ENCODE measurements at regions not wholly inside any gene's neighbourhood (a gene's known extent, or its start where the extent isn't known, plus 50 kb on each side); places are given as distances from the start of the nearest gene placed in this dataset.

DNA sequence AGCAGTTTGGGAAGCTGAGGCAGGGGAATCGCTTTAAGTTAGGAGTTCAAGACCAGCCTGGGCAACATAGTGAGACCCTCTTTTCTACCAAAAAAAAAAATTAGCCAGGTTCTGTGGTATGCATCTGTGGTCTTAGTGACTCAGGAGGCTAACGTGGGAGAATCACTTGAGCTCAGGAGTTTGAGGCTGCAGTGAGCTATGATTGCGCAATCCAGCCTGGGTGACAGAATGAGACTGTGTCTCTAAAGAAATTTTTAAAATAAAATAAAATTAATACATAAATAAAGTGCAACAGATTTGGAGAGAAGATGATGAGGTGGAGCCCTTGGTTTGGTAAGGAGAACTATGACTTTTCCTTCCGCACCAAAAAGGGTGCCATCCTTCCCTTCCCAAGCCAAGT is 436.9 kb downstream of the NLGN4X start:
- Histone ChIP-seq H3K79me2 (ENCODE audit: control insufficient read depth, insufficient read depth, low read length) (no peaks in the 10 kb centered on the region), H3K4me3 (replicated peaks in 1 of 3; ENCODE audit: insufficient read depth in 1 of 3, low read depth in 1 of 3, low read length in 3 of 3) (no peak overlapping the region), H3K4me2 (ENCODE audit: insufficient read depth, low read length) (no peak overlapping the region), H3K9me3 (replicated peaks; ENCODE audit: control insufficient read depth, insufficient read depth, low read length) (no peaks in the 10 kb centered on the region), H3K36me3 (ENCODE audit: control insufficient read depth in 2 of 2, extremely low read depth in 1 of 2, insufficient read depth in 2 of 2, low read length in 2 of 2) (no peaks in the 10 kb centered on the region), H3K27me3 (ENCODE audit: control insufficient read depth in 2 of 2, insufficient read depth in 2 of 2, low read length in 2 of 2) (no peaks in the 10 kb centered on the region), H3K9me1 (replicated peaks; ENCODE audit: control insufficient read depth, extremely low read depth, insufficient read depth, low read length) (no peaks in the 10 kb centered on the region), H4K20me1 (replicated peaks; ENCODE audit: control insufficient read depth, extremely low read depth, insufficient read depth, low read length) (no peaks in the 10 kb centered on the region), H3K27ac (ENCODE audit: insufficient read depth, low read depth, low read length) (no peak overlapping the region), H3K9ac (replicated peaks; ENCODE audit: extremely low read depth, insufficient read depth, low read length) (no peak overlapping the region), H2AFZ (ENCODE audit: low read depth, low read length) (no peak overlapping the region), H3K4me1 (ENCODE audit: control insufficient read depth, extremely low read depth, insufficient read depth, low read length) (no peaks in the 10 kb centered on the region)
- ChIA-PET POLR2A (no interaction called here), CTCF (no interaction called here)
- FAIRE-seq, result no peak
- no peak for DNase-seq (ENCODE audit: low read depth, low spot score)
- dilution Hi-C loops (cut with MboI; ENCODE audit: extremely low pct_ligation_motif_present, low sequenced_read_pairs), result no loop called here
- no TSS peak for BruUV-seq (replicated peaks)
- intact Hi-C loops (cut with micrococcal nuclease), result no loop called here
- TF ChIP-seq, protein P1, sequence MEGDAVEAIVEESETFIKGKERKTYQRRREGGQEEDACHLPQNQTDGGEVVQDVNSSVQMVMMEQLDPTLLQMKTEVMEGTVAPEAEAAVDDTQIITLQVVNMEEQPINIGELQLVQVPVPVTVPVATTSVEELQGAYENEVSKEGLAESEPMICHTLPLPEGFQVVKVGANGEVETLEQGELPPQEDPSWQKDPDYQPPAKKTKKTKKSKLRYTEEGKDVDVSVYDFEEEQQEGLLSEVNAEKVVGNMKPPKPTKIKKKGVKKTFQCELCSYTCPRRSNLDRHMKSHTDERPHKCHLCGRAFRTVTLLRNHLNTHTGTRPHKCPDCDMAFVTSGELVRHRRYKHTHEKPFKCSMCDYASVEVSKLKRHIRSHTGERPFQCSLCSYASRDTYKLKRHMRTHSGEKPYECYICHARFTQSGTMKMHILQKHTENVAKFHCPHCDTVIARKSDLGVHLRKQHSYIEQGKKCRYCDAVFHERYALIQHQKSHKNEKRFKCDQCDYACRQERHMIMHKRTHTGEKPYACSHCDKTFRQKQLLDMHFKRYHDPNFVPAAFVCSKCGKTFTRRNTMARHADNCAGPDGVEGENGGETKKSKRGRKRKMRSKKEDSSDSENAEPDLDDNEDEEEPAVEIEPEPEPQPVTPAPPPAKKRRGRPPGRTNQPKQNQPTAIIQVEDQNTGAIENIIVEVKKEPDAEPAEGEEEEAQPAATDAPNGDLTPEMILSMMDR (IDR thresholded peaks at IDR 0.05; ENCODE audit: extremely low read depth in 1 of 2, insufficient read depth in 1 of 2, low read depth in 1 of 2, low read length in 2 of 2), result no peak
- TF ChIP-seq, protein P2, sequence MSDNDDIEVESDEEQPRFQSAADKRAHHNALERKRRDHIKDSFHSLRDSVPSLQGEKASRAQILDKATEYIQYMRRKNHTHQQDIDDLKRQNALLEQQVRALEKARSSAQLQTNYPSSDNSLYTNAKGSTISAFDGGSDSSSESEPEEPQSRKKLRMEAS (IDR thresholded peaks at IDR 0.05; ENCODE audit: insufficient read depth, insufficient read length), result no peak
- TF ChIP-seq EZH2 (IDR thresholded peaks at IDR 0.05; ENCODE audit: borderline replicate concordance, low read depth, low read length, severe bottlenecking) (no peak), FOS (IDR thresholded peaks at IDR 0.05; ENCODE audit: borderline replicate concordance, insufficient read depth, low read length) (no peak), POLR2A (IDR thresholded peaks at IDR 0.05; ENCODE audit: low read depth, low read length) (no peak), POLR2AphosphoS5 (IDR thresholded peaks at IDR 0.05; ENCODE audit: insufficient read depth, low read depth, low read length) (no peak), MYC (IDR thresholded peaks at IDR 0.05; ENCODE audit: low read depth, low read length) (no peak), JUN (IDR thresholded peaks at IDR 0.05; ENCODE audit: borderline replicate concordance, insufficient read depth, insufficient read length, low read depth) (no peak), GATA2 (IDR thresholded peaks at IDR 0.05; ENCODE audit: insufficient read depth, insufficient read length, low read depth, low read length) (no peak)
